VCaP (cell line): ENCODE measurements at regions not wholly inside any gene's neighbourhood (a gene's known extent, or its start where the extent isn't known, plus 50 kb on each side); places are given as distances from the start of the nearest gene placed in this dataset.

Experiments used
- H3K27ac ChIP-seq: fragments of 450-650 bp; 2 replicates; pipeline ENCODE4 v1.5.1; 2017
- TF ChIP-seq, protein P1 (sequence below): fragments of 450-650 bp; conservative IDR thresholded peaks from 2 replicates; pipeline ENCODE4 v1.5.1; 2017; ENCODE audit warnings: mild to moderate bottlenecking, moderate library complexity

DNA sequence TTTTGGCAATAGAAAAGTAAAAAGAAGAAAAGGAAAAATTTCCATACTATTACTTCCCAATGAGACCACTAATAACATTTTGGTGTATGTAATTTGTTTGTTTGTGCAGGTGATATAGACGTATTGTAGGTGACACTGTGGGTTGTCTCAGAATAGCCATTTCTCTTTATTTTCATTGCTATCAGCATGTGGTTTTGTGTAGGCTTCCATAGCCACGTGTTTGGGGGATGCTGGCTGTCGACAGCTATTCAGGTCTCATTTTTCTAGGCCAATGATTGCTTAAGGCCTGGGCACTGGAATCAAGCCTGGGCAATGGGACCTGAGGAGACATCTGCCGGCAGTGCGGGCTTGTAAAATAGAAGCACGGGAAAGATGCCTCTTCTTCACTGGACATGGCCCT lies 71.0 kb upstream of the KCTD1 start:
- H3K27ac ChIP-seq = no peak overlapping the region
- TF ChIP-seq, protein P1, sequence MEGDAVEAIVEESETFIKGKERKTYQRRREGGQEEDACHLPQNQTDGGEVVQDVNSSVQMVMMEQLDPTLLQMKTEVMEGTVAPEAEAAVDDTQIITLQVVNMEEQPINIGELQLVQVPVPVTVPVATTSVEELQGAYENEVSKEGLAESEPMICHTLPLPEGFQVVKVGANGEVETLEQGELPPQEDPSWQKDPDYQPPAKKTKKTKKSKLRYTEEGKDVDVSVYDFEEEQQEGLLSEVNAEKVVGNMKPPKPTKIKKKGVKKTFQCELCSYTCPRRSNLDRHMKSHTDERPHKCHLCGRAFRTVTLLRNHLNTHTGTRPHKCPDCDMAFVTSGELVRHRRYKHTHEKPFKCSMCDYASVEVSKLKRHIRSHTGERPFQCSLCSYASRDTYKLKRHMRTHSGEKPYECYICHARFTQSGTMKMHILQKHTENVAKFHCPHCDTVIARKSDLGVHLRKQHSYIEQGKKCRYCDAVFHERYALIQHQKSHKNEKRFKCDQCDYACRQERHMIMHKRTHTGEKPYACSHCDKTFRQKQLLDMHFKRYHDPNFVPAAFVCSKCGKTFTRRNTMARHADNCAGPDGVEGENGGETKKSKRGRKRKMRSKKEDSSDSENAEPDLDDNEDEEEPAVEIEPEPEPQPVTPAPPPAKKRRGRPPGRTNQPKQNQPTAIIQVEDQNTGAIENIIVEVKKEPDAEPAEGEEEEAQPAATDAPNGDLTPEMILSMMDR = no peak

DNA sequence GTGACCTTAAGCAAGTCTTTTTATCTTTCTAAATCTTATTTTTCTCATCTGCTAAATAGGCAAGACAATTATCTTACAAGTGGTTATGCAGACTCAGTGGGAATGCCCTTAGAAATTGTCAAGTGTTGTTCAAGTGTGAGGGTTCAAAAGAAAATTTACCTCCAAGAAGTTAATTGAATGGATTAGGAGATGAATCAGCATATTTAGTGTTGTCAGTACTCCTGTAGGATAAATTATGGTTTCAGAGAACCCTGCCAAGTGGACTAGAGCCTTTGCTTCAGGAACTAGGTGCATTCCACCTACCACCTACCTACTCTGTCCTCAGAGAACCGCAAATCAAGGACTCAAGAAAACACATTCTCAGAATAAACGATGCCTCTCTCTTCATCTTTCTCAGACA lies 69.8 kb upstream of the KCTD1 start:
- H3K27ac ChIP-seq = no peak overlapping the region
- TF ChIP-seq, protein P1 = no peak

DNA sequence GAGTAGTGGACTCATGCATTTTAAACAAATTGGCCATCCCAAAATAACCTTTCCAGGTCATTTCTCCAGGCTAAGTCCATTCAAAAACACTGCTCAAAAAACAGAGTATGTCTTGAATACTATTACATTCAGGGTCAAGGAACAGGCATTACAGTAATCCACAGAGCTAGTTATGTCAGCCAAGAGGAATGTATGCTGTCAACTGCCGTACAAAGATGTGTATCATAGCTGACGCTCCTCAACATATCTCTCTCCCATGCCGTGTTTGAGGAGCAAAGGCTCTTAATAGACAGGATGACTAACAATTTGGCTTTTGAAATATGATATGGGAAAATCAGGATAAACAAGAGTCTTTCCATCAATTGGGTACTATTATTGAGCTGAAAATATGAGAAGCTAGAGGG lies 68.8 kb upstream of the KCTD1 start:
- no peak overlapping the region for H3K27ac ChIP-seq
- TF ChIP-seq, protein P1 = no peak

- TF ChIP-seq, protein P1 = no peak
- H3K27ac ChIP-seq = no peak overlapping the region
Measured at GRCh38 chr18:26614374-26614773, 66.0 kb upstream of the KCTD1 start.
